ENCODE measurements at regions not wholly inside any gene's neighbourhood (a gene's known extent, or its start where the extent isn't known, plus 50 kb on each side); places are given as distances from the start of the nearest gene placed in this dataset.

DNA sequence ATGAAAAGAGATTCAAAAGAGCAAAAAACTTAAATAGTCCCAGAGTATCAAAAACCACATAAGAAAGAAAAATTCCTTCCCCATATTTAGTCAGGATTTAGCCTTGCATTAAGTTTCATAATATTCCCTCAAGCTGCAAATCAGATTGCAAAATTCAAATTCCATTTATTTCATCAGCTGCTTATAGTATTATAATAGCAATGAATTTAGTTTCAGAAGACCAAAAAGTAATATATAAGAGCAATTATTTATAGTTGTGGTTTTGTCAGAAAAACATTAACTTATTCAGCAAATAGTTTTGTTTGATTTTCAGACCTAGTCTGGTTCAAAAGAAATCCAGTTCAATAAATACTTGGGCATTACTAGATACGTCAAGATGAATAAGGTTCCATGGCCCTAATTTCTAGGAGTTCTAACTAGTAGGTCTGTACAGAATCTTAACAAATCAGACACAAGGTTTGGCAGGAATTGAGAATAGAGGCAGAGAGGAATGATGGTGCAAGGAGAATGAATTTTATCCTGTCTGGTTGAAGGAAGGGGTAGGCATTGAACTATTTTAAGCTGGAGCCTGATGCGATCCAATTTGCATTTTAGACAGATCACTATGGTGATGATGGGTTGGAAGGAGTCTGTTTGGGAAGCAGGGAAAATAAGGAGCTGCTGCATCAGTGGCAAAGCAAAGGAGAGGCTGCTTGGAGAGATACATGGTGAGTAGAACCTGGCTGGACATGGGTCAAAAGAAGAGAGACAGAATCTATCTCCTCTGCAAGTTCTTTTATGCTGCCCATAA, 163.9 kb upstream of the STXBP5 start:
- DNase-seq (ENCODE audit: extremely low read depth, low read depth): no peak
- TF ChIP-seq, protein P1, sequence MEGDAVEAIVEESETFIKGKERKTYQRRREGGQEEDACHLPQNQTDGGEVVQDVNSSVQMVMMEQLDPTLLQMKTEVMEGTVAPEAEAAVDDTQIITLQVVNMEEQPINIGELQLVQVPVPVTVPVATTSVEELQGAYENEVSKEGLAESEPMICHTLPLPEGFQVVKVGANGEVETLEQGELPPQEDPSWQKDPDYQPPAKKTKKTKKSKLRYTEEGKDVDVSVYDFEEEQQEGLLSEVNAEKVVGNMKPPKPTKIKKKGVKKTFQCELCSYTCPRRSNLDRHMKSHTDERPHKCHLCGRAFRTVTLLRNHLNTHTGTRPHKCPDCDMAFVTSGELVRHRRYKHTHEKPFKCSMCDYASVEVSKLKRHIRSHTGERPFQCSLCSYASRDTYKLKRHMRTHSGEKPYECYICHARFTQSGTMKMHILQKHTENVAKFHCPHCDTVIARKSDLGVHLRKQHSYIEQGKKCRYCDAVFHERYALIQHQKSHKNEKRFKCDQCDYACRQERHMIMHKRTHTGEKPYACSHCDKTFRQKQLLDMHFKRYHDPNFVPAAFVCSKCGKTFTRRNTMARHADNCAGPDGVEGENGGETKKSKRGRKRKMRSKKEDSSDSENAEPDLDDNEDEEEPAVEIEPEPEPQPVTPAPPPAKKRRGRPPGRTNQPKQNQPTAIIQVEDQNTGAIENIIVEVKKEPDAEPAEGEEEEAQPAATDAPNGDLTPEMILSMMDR (IDR thresholded peaks at IDR 0.05; ENCODE audit: low read depth, low read length, missing control alignments): no peak
- no peak overlapping the region for H3K4me3 ChIP-seq (replicated peaks; ENCODE audit: low read depth, low read length)

GRCh38 chr6:147042679-147043078, 161.5 kb upstream of the STXBP5 start:
- no peak overlapping the region for H3K4me3 ChIP-seq (replicated peaks; ENCODE audit: low read depth, low read length)
- TF ChIP-seq, protein P1 (IDR thresholded peaks at IDR 0.05; ENCODE audit: low read depth, low read length, missing control alignments): no peak
- no peak for DNase-seq (ENCODE audit: extremely low read depth, low read depth)

DNA sequence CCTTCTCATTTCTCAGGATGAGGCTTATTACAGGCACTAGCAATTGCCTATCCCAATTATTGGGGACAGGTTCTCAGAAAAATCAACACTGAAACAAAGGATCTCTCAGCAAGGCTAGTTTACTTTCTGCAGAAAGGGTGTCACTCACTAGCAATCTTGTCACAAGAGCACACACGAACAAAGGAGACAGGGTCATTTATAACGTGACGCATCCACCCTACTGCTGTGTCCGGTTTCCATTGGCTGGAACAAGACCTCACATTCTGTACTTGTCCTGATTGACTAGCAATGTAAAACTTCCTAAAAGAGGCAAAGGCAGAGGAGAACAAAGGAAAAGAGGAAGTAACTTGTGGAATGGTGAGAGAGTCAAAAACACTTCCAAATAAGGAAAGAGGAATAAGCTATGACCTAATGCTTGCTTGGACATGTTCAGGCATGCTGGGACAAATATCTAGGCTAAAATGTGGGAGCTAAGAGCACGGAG, 160.2 kb upstream of the STXBP5 start:
- TF ChIP-seq, protein P1 (IDR thresholded peaks at IDR 0.05; ENCODE audit: low read depth, low read length, missing control alignments): no peak
- no peak overlapping the region for H3K4me3 ChIP-seq (replicated peaks; ENCODE audit: low read depth, low read length)
- peak; percentile 47 for DNase-seq (ENCODE audit: extremely low read depth, low read depth)

DNA sequence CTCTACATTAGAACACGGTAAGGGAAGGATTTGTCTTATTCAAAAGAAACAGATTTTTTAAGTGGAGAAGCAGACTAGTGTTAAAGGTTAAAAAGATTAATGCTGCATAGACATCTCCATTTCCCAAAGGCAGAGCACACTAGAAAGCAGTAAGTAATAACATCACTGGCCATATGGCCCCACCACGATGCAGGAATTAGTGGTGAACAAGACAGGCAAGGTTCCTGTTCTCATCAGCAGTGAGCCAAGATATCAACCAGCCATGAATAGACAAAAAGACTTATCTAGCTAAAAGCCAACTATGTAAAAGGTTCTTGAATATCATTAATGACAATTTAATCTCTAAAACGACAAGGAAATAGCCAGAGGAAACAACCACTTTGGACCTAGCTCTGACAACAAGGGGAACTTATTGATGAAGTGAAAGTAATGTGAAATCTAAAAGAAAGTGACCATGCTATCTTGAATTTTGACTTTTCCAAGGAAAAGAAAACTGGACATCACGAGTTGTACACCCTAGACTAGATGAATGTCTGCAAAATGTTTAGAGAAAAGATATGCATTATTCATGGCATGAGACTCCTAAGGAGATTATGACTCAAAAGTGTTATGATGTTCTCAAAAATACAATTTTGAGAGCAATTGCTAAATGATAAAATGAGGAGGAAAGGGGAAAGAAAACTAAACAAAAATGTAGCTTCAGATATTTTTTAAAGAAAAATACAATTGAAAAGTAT, 157.9 kb upstream of the STXBP5 start:
- DNase-seq (ENCODE audit: extremely low read depth, low read depth): no peak
- H3K4me3 ChIP-seq (replicated peaks; ENCODE audit: low read depth, low read length): no peak overlapping the region
- TF ChIP-seq, protein P1 (IDR thresholded peaks at IDR 0.05; ENCODE audit: low read depth, low read length, missing control alignments): no peak

- no peak overlapping the region for H3K4me3 ChIP-seq (replicated peaks; ENCODE audit: low read depth, low read length)
- no peak for DNase-seq (ENCODE audit: extremely low read depth, low read depth)
- TF ChIP-seq, protein P1 (IDR thresholded peaks at IDR 0.05; ENCODE audit: low read depth, low read length, missing control alignments): no peak
These were observed 155.3 kb upstream of the STXBP5 start for GRCh38 chr6:147048930-147049329.

GRCh38 chr6:147053311-147053921, 150.8 kb upstream of the STXBP5 start:
- H3K4me3 ChIP-seq (replicated peaks; ENCODE audit: low read depth, low read length): no peak overlapping the region
- TF ChIP-seq, protein P1 (IDR thresholded peaks at IDR 0.05; ENCODE audit: low read depth, low read length, missing control alignments): no peak
- no peak for DNase-seq (ENCODE audit: extremely low read depth, low read depth)
